Gastroesophageal sphincter (tissue), 3 donors: ENCODE measurements at regions not wholly inside any gene's neighbourhood (a gene's known extent, or its start where the extent isn't known, plus 50 kb on each side); places are given as distances from the start of the nearest gene placed in this dataset.

Source experiments
- EP300 ChIP-seq: sonication (generic); formaldehyde crosslinking; IDR thresholded peaks from one replicate; pipeline ENCODE4 v1.6.1; 2017; ENCODE audit warnings: antibody characterized with exemption, mild to moderate bottlenecking
- POLR2AphosphoS5 ChIP-seq: sonication (generic); formaldehyde crosslinking; IDR thresholded peaks from one replicate; pipeline ENCODE4 v1.6.1; 2017; ENCODE audit warnings: antibody characterized with exemption
- TF ChIP-seq, protein P1 (sequence below), 4 experiments: fragments of 200-600 bp in 2 of 4; fragments of 450-650 bp in 2 of 4; sonication (generic) in 1 of 4; IDR thresholded peaks; one replicate each; pipeline ENCODE4 v1.5.1; 2017 to 2019; ENCODE audit warnings: antibody characterized with exemption in 4 of 4, mild to moderate bottlenecking in 2 of 4, moderate library complexity in 2 of 4

DNA sequence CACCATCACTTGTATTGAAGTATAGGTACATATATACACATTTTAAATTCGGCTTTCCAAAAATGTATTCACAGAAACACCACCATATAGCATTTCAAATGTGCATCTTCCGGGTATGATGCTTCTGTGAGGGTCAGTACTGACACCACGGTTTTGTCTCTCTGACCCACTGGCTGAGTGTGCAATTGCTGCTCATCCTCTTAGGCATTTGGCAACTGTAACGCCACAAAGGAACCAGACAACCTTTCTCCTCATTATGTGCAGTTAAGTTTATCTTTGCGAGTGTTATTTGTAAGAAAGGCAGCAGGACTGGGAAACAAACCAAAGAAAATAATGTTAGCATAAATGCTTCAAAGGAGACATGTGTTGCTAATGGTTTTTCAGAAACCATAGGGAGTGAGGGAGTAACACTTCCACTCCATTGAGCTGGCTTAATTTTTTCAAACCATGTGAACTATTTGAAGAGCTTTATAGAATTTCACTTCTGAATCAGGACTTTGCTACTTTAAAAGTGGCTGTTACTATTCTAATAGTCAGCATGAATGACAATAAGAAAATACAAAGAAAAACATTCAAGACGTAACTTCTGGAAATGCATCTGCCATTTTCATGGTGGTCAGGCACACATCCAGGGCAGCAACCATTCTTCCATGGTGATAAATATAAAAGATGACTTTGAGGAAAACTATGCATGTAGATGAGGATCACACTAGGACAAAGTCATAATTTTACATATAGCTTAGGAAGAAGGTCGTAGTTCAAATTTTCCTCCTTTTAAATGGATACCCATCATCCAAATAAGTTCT, 423.3 kb downstream of the MZT1 start:
- TF ChIP-seq, protein P1, sequence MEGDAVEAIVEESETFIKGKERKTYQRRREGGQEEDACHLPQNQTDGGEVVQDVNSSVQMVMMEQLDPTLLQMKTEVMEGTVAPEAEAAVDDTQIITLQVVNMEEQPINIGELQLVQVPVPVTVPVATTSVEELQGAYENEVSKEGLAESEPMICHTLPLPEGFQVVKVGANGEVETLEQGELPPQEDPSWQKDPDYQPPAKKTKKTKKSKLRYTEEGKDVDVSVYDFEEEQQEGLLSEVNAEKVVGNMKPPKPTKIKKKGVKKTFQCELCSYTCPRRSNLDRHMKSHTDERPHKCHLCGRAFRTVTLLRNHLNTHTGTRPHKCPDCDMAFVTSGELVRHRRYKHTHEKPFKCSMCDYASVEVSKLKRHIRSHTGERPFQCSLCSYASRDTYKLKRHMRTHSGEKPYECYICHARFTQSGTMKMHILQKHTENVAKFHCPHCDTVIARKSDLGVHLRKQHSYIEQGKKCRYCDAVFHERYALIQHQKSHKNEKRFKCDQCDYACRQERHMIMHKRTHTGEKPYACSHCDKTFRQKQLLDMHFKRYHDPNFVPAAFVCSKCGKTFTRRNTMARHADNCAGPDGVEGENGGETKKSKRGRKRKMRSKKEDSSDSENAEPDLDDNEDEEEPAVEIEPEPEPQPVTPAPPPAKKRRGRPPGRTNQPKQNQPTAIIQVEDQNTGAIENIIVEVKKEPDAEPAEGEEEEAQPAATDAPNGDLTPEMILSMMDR (IDR thresholded peaks at IDR 0.05), result no peak
- TF ChIP-seq POLR2AphosphoS5, result no peak
- TF ChIP-seq EP300, result no peak
